ENCODE measurements at regions not wholly inside any gene's neighbourhood (a gene's known extent, or its start where the extent isn't known, plus 50 kb on each side); places are given as distances from the start of the nearest gene placed in this dataset.

DNA sequence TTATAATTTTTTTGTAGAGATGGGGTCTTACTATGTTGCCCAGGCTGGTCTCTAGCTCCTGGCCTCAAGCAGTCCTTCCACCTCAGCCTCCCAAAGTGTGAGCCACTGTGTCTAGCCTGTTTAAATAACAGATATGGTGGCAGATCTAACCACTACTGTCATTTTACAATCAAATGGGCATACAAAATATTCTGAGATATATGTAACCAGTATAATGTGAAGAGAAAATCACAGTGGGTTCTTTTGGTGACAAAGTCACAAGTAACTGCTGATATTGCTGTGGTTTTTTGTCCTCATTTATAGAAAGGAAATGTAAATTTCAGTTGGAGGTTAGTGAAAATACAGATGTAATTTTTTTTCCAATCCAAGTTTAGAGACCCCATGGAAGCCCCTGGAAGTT, 58.6 kb upstream of the ARHGEF3 start:
- TF ChIP-seq POLR2A (IDR thresholded peaks at IDR 0.05; ENCODE audit: low read depth, low read length): no peak
- TF ChIP-seq NFE2L2 (IDR thresholded peaks at IDR 0.05; ENCODE audit: low read depth, low read length): no peak
- no peak for TF ChIP-seq CEBPB (IDR thresholded peaks at IDR 0.05; ENCODE audit: low read depth, low read length)
- TF ChIP-seq, protein P1, sequence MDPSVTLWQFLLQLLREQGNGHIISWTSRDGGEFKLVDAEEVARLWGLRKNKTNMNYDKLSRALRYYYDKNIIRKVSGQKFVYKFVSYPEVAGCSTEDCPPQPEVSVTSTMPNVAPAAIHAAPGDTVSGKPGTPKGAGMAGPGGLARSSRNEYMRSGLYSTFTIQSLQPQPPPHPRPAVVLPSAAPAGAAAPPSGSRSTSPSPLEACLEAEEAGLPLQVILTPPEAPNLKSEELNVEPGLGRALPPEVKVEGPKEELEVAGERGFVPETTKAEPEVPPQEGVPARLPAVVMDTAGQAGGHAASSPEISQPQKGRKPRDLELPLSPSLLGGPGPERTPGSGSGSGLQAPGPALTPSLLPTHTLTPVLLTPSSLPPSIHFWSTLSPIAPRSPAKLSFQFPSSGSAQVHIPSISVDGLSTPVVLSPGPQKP (IDR thresholded peaks at IDR 0.05; ENCODE audit: borderline replicate concordance, low read depth, low read length): no peak
- TF ChIP-seq MAZ (IDR thresholded peaks at IDR 0.05; ENCODE audit: borderline replicate concordance, low read depth, low read length): no peak
- no peak for TF ChIP-seq RAD21 (IDR thresholded peaks at IDR 0.05; ENCODE audit: low read length)
- no peak for TF ChIP-seq SMC3 (IDR thresholded peaks at IDR 0.05; ENCODE audit: low read depth, low read length)
- TF ChIP-seq FOS (IDR thresholded peaks at IDR 0.05; ENCODE audit: low read depth, low read length): no peak
- no peak for TF ChIP-seq BHLHE40 (IDR thresholded peaks at IDR 0.05; ENCODE audit: low read depth, low read length)
- TF ChIP-seq MXI1 (IDR thresholded peaks at IDR 0.05; ENCODE audit: borderline replicate concordance, low read depth, low read length): no peak
- TF ChIP-seq CHD1 (IDR thresholded peaks at IDR 0.05; ENCODE audit: low read depth, low read length): no peak
- TF ChIP-seq RFX5 (IDR thresholded peaks at IDR 0.05; ENCODE audit: low read depth, low read length): no peak
- TF ChIP-seq MAFK (IDR thresholded peaks at IDR 0.05; ENCODE audit: low read depth, low read length): no peak
- TF ChIP-seq, protein P2, sequence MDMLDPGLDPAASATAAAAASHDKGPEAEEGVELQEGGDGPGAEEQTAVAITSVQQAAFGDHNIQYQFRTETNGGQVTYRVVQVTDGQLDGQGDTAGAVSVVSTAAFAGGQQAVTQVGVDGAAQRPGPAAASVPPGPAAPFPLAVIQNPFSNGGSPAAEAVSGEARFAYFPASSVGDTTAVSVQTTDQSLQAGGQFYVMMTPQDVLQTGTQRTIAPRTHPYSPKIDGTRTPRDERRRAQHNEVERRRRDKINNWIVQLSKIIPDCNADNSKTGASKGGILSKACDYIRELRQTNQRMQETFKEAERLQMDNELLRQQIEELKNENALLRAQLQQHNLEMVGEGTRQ (IDR thresholded peaks at IDR 0.05; ENCODE audit: low read depth, low read length): no peak
- no peak overlapping the region for H3K14ac ChIP-seq (replicated peaks; ENCODE audit: low read depth, low read length)
- peaks cover 4% of the 10 kb centered on the region for H3K4me1 ChIP-seq (ENCODE audit: control insufficient read depth, insufficient read depth, low read length)
- peaks cover 3% of the 10 kb centered on the region; the same call in 1 of the 2 replicates for H3K27me3 ChIP-seq (ENCODE audit: control insufficient read depth, insufficient read depth, low read length)
- CTCF ChIA-PET: no interaction called here
- no peak overlapping the region for H3K27ac ChIP-seq (ENCODE audit: insufficient read depth, low read length)
- no peak overlapping the region for H2BK5ac ChIP-seq (ENCODE audit: low read depth, low read length, poor library complexity, severe bottlenecking)
- H2AFZ ChIP-seq (replicated peaks; ENCODE audit: low read length, poor library complexity): no peak overlapping the region
- no peak overlapping the region for H2BK20ac ChIP-seq (ENCODE audit: low read depth, low read length)
- H3K18ac ChIP-seq (ENCODE audit: low read depth, low read length): no peak overlapping the region
- no peak overlapping the region for H3K9ac ChIP-seq (ENCODE audit: low read depth, low read length)
- H3K79me1 ChIP-seq (ENCODE audit: low read depth in 1 of 2, low read length in 2 of 2): no peaks in the 10 kb centered on the region
- H2BK120ac ChIP-seq (ENCODE audit: low read depth, low read length): no peak overlapping the region
- POLR2A ChIA-PET (ENCODE audit: unreplicated experiment): no interaction called here
- no peak overlapping the region for H2AK5ac ChIP-seq (ENCODE audit: low read depth, low read length)
- dilution Hi-C loops (cut with HindIII; ENCODE audit: low sequenced_read_pairs, unreplicated experiment) (no loop called here), in situ Hi-C loops (cut with MboI; ENCODE audit: low sequenced_read_pairs) (no loop called here), intact Hi-C loops (cut with micrococcal nuclease) (no loop called here)
- H3K56ac ChIP-seq (ENCODE audit: extremely low read depth, insufficient read depth, low read length): no peak overlapping the region
- H4K5ac ChIP-seq (ENCODE audit: low read depth, low read length): no peak overlapping the region
- H3K36me3 ChIP-seq (ENCODE audit: control insufficient read depth, insufficient read depth, low read length): no peaks in the 10 kb centered on the region
- H3K4me3 ChIP-seq (ENCODE audit: insufficient read depth, low read depth, low read length): no peak overlapping the region
- no peaks in the 10 kb centered on the region for H4K20me1 ChIP-seq (ENCODE audit: insufficient read depth, low read length)
- no peak overlapping the region for H3K4ac ChIP-seq (ENCODE audit: low read depth, low read length)
- H3K23ac ChIP-seq (ENCODE audit: low read depth, low read length): no peak overlapping the region
- DNase-seq (no peak), ATAC-seq (ENCODE audit: low read depth) (no peak)
- BruUV-seq (replicated peaks): no TSS peak
- H4K91ac ChIP-seq (ENCODE audit: insufficient read depth, low read depth, low read length): no peak overlapping the region
- no peak overlapping the region for H4K8ac ChIP-seq (ENCODE audit: low read depth in 2 of 2, low read length in 2 of 2)
- H2BK15ac ChIP-seq (ENCODE audit: low read depth, low read length): no peak overlapping the region
- H3K4me2 ChIP-seq (ENCODE audit: low read depth, low read length): no peak overlapping the region
- no peak overlapping the region for H2AK9ac ChIP-seq (replicated peaks; ENCODE audit: low read depth, low read length, poor library complexity)
- no peaks in the 10 kb centered on the region for H3K9me3 ChIP-seq (ENCODE audit: control insufficient read depth, insufficient read depth, low read length)
- peaks cover 4% of the 10 kb centered on the region; the same call in 1 of the 2 replicates for H3K9me1 ChIP-seq (ENCODE audit: insufficient read depth, low read length)
